Thyroid gland (tissue), 4 donors: ENCODE measurements at regions not wholly inside any gene's neighbourhood (a gene's known extent, or its start where the extent isn't known, plus 50 kb on each side); places are given as distances from the start of the nearest gene placed in this dataset.
A peak's percentile ranks its signal among the peaks of the same experiment; 100 is the strongest.

Experiments
- DNase-seq, 2 donors: peaks; one replicate each; pipeline ENCODE4 v3.0.0-alpha.2; 2019
- H3K27ac ChIP-seq, 3 donors: fragments of 200-600 bp; sonication (generic); 1 replicate in 2 of 3; 2 replicates in 1 of 3; pipeline ENCODE4 v1.5.1; 2016 to 2019; ENCODE audit warnings: mild to moderate bottlenecking in 1 of 3, moderate library complexity in 1 of 3
- H3K27me3 ChIP-seq: fragments of 200-600 bp; sonication (generic); one replicate; pipeline ENCODE4 v1.5.1; 2019
- H3K36me3 ChIP-seq, 2 donors: fragments of 200-600 bp; sonication (generic); one replicate each; pipeline ENCODE4 v1.5.1; 2016 to 2019
- H3K4me1 ChIP-seq, 2 donors: fragments of 200-600 bp; sonication (generic); one replicate each; pipeline ENCODE4 v1.5.1; 2017 to 2019
- H3K4me3 ChIP-seq, 3 donors: fragments of 200-600 bp; sonication (generic); replicated peaks in 1 of 3; 1 replicate in 2 of 3; 2 replicates in 1 of 3; pipeline ENCODE4 v1.5.1; 2016; ENCODE audit warnings: mild to moderate bottlenecking in 1 of 3
- H3K9me3 ChIP-seq: fragments of 200-600 bp; sonication (generic); one replicate; pipeline ENCODE4 v1.5.1; 2017
- CTCF ChIP-seq, 6 experiments: fragments of 200-600 bp in 3 of 6; fragments of 450-650 bp in 3 of 6; sonication (generic) in 3 of 6; IDR thresholded peaks; one replicate each; pipeline ENCODE4 v1.5.1; 2016 to 2019; ENCODE audit warnings: antibody characterized with exemption in 6 of 6, mild to moderate bottlenecking in 2 of 6, inconsistent platforms in 1 of 6, moderate library complexity in 1 of 6
- POLR2A ChIP-seq, 2 donors: fragments of 450-650 bp; IDR thresholded peaks; one replicate each; pipeline ENCODE4 v1.6.1; 2017; ENCODE audit warnings: antibody characterized with exemption in 2 of 2, mild to moderate bottlenecking in 2 of 2, moderate library complexity in 1 of 2
- WGBS, 2 donors: methylation state at CpG; one replicate each; pipeline ENCODE4 v1.1.5; 2017; 5-methylcytosine and 5-hydroxymethylcytosine counted together
- intact Hi-C: fragments of 100-400 bp; cut with DNase I; formaldehyde crosslinking; loops from one replicate; pipeline ENCODE4 v1.15.1; 2023

GRCh38 chr11:112880495-112880894 is 80.7 kb upstream of the NCAM1 start:
- H3K27ac ChIP-seq: no peak overlapping the region
- H3K27me3 ChIP-seq: no peaks in the 10 kb centered on the region
- H3K9me3 ChIP-seq: no peaks in the 10 kb centered on the region
- no peak overlapping the region for H3K4me3 ChIP-seq
- intact Hi-C loops: no loop called here
- WGBS, 2 donors: 65 to 70% methylated on average over 4 of the region's 4 CpGs
- no peak for TF ChIP-seq CTCF (IDR thresholded peaks at IDR 0.05)
- no peak for TF ChIP-seq POLR2A (IDR thresholded peaks at IDR 0.05)
- DNase-seq: no peak
- no peaks in the 10 kb centered on the region for H3K36me3 ChIP-seq
- H3K4me1 ChIP-seq: no peaks in the 10 kb centered on the region

GRCh38 chr11:112881461-112881860 is 79.8 kb upstream of the NCAM1 start:
- intact Hi-C loops: no loop called here
- Histone ChIP-seq H3K4me3 (peak overlapping the region in 2 of 3 donors; percentile 0 to 17), H3K27ac (peak overlapping the region in 1 of 3 donors; percentile 45), H3K4me1 (no peaks in the 10 kb centered on the region), H3K27me3 (no peaks in the 10 kb centered on the region), H3K36me3 (no peaks in the 10 kb centered on the region), H3K9me3 (no peaks in the 10 kb centered on the region)
- peak; percentile 76 to 83 for DNase-seq
- TF ChIP-seq CTCF (IDR thresholded peaks at IDR 0.05) (no peak), POLR2A (IDR thresholded peaks at IDR 0.05) (peak in 1 of 2 donors; percentile 61)
- WGBS, 2 donors: 46 to 51% methylated on average over 17 of the region's 17 CpGs

GRCh38 chr11:112882494-112883381 is 78.5 kb upstream of the NCAM1 start:
- Histone ChIP-seq H3K4me1 (peaks cover 0 to 2% of the 10 kb centered on the region in 2 donors), H3K36me3 (no peaks in the 10 kb centered on the region), H3K9me3 (no peaks in the 10 kb centered on the region), H3K27me3 (no peaks in the 10 kb centered on the region), H3K4me3 (no peak overlapping the region), H3K27ac (no peak overlapping the region)
- no peak for DNase-seq
- WGBS, 2 donors: 84 to 89% methylated on average over 6 of the region's 6 CpGs
- intact Hi-C loops: no loop called here
- TF ChIP-seq POLR2A (IDR thresholded peaks at IDR 0.05) (no peak), CTCF (IDR thresholded peaks at IDR 0.05) (no peak)

- Histone ChIP-seq H3K36me3 (no peaks in the 10 kb centered on the region), H3K27me3 (no peaks in the 10 kb centered on the region), H3K4me1 (peaks cover 0 to 10% of the 10 kb centered on the region in 2 donors), H3K9me3 (no peaks in the 10 kb centered on the region), H3K4me3 (no peak overlapping the region), H3K27ac (no peak overlapping the region)
- intact Hi-C loops: no loop called here
- DNase-seq: no peak
- 77 to 79% methylated on average over 5 of the region's 5 CpGs for WGBS, 2 donors
- TF ChIP-seq CTCF (IDR thresholded peaks at IDR 0.05) (no peak), POLR2A (IDR thresholded peaks at IDR 0.05) (no peak)
These were observed 77.0 kb upstream of the NCAM1 start for GRCh38 chr11:112884012-112884767.
